Lower leg skin (tissue), 3 donors: ENCODE measurements at regions not wholly inside any gene's neighbourhood (a gene's known extent, or its start where the extent isn't known, plus 50 kb on each side); places are given as distances from the start of the nearest gene placed in this dataset.

Source experiments
- CTCF ChIP-seq, 3 donors: fragments of 450-650 bp; IDR thresholded peaks; one replicate each; pipeline ENCODE4 v1.5.1; 2016; ENCODE audit warnings: antibody characterized with exemption in 3 of 3, mild to moderate bottlenecking in 3 of 3, moderate library complexity in 2 of 3
- POLR2A ChIP-seq, 2 donors: fragments of 450-650 bp; IDR thresholded peaks; one replicate each; pipeline ENCODE4 v1.6.1; 2016 to 2017; ENCODE audit warnings: antibody characterized with exemption in 2 of 2, mild to moderate bottlenecking in 1 of 2, moderate library complexity in 1 of 2

- no peak for TF ChIP-seq CTCF (IDR thresholded peaks at IDR 0.05)
- TF ChIP-seq POLR2A (IDR thresholded peaks at IDR 0.05): no peak
These were observed 99.0 kb downstream of the CD200R1L start for GRCh38 chr3:112747624-112748023.
